ENCODE measurements at regions not wholly inside any gene's neighbourhood (a gene's known extent, or its start where the extent isn't known, plus 50 kb on each side); places are given as distances from the start of the nearest gene placed in this dataset.

DNA sequence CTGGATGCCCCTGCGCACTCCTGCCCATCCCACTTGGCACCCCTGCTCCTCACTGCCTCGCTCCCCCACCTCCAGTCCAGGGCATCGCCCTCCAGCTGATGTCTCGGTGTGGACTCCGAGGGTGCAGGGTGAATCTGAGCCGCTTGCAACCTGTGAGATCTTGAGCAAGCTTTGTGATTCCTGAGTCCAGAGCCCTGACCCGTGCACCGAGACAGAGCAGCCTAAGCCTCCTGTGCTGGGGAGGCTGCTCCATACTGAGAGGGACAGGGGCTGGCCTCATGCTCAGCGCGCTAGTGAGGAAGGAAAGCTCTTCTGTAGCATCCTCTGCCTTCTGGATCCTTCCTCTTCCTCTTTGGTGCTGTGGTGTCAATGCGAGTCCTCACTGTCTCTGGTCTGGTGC is 116.0 kb downstream of the TEX29 start:
- no peaks in the 10 kb centered on the region for H3K79me2 ChIP-seq (ENCODE audit: insufficient read depth, low read length)
- no peaks in the 10 kb centered on the region for H3K27me3 ChIP-seq (ENCODE audit: insufficient read depth, low read length, poor library complexity, severe bottlenecking)
- no peaks in the 10 kb centered on the region for H3K9me3 ChIP-seq (ENCODE audit: insufficient read depth, low read depth, low read length)
- H4K20me1 ChIP-seq (ENCODE audit: insufficient read depth, low read length, poor library complexity, severe bottlenecking), result no peaks in the 10 kb centered on the region
- H3K9me2 ChIP-seq (replicated peaks; ENCODE audit: low read depth, low read length), result no peaks in the 10 kb centered on the region
- H2AFZ ChIP-seq (ENCODE audit: low read length), result no peak overlapping the region
- H3K4me3 ChIP-seq (ENCODE audit: low read length, poor library complexity, severe bottlenecking), result no peak overlapping the region
- no peak overlapping the region for H3K9ac ChIP-seq (ENCODE audit: low read depth, low read length, poor library complexity, severe bottlenecking)
- no peaks in the 10 kb centered on the region for H3F3A ChIP-seq (ENCODE audit: low read depth)
- H3K4me2 ChIP-seq (ENCODE audit: low read depth, low read length, poor library complexity, severe bottlenecking), result no peak overlapping the region
- H3K36me3 ChIP-seq (ENCODE audit: insufficient read depth, low read length), result no peaks in the 10 kb centered on the region
- no peak for TF ChIP-seq CTCF (conservative IDR thresholded peaks at IDR 0.05; ENCODE audit: low read length)
- TF ChIP-seq EZH2phosphoT487 (IDR thresholded peaks at IDR 0.05; ENCODE audit: borderline replicate concordance), result no peak
- H3K4me1 ChIP-seq (ENCODE audit: insufficient read depth, low read length, poor library complexity, severe bottlenecking), result no peaks in the 10 kb centered on the region

GRCh38 chr13:111437417-111437816 is 117.0 kb downstream of the TEX29 start:
- Histone ChIP-seq H3K4me1 (ENCODE audit: insufficient read depth, low read length, poor library complexity, severe bottlenecking) (no peaks in the 10 kb centered on the region), H3K9me2 (replicated peaks; ENCODE audit: low read depth, low read length) (no peaks in the 10 kb centered on the region), H2AFZ (ENCODE audit: low read length) (no peak overlapping the region), H4K20me1 (ENCODE audit: insufficient read depth, low read length, poor library complexity, severe bottlenecking) (no peaks in the 10 kb centered on the region), H3K27me3 (ENCODE audit: insufficient read depth, low read length, poor library complexity, severe bottlenecking) (no peaks in the 10 kb centered on the region), H3K36me3 (ENCODE audit: insufficient read depth, low read length) (no peaks in the 10 kb centered on the region), H3K4me3 (ENCODE audit: low read length, poor library complexity, severe bottlenecking) (no peak overlapping the region), H3K9ac (ENCODE audit: low read depth, low read length, poor library complexity, severe bottlenecking) (no peak overlapping the region), H3K9me3 (ENCODE audit: insufficient read depth, low read depth, low read length) (no peaks in the 10 kb centered on the region), H3K4me2 (ENCODE audit: low read depth, low read length, poor library complexity, severe bottlenecking) (no peak overlapping the region), H3K79me2 (ENCODE audit: insufficient read depth, low read length) (no peaks in the 10 kb centered on the region), H3F3A (ENCODE audit: low read depth) (no peaks in the 10 kb centered on the region)
- no peak for TF ChIP-seq EZH2phosphoT487 (IDR thresholded peaks at IDR 0.05; ENCODE audit: borderline replicate concordance)
- TF ChIP-seq CTCF (conservative IDR thresholded peaks at IDR 0.05; ENCODE audit: low read length), result no peak

- TF ChIP-seq EZH2phosphoT487 (IDR thresholded peaks at IDR 0.05; ENCODE audit: borderline replicate concordance), result no peak
- no peak for TF ChIP-seq CTCF (conservative IDR thresholded peaks at IDR 0.05; ENCODE audit: low read length)
- H3K4me2 ChIP-seq (ENCODE audit: low read depth, low read length, poor library complexity, severe bottlenecking), result no peak overlapping the region
These were observed 117.6 kb downstream of the TEX29 start for GRCh38 chr13:111437856-111438547.

More at GRCh38 chr13:111437856-111438547, 117.6 kb downstream of the TEX29 start:
- no peak overlapping the region for H3K4me3 ChIP-seq (ENCODE audit: low read length, poor library complexity, severe bottlenecking)
- no peaks in the 10 kb centered on the region for H3K4me1 ChIP-seq (ENCODE audit: insufficient read depth, low read length, poor library complexity, severe bottlenecking)
- no peaks in the 10 kb centered on the region for H3K36me3 ChIP-seq (ENCODE audit: insufficient read depth, low read length)
- H3K9me3 ChIP-seq (ENCODE audit: insufficient read depth, low read depth, low read length), result no peaks in the 10 kb centered on the region
- no peaks in the 10 kb centered on the region for H3F3A ChIP-seq (ENCODE audit: low read depth)
- H3K9me2 ChIP-seq (replicated peaks; ENCODE audit: low read depth, low read length), result no peaks in the 10 kb centered on the region
- H3K79me2 ChIP-seq (ENCODE audit: insufficient read depth, low read length), result no peaks in the 10 kb centered on the region
- no peaks in the 10 kb centered on the region for H4K20me1 ChIP-seq (ENCODE audit: insufficient read depth, low read length, poor library complexity, severe bottlenecking)
- no peak overlapping the region for H2AFZ ChIP-seq (ENCODE audit: low read length)
- H3K27me3 ChIP-seq (ENCODE audit: insufficient read depth, low read length, poor library complexity, severe bottlenecking), result no peaks in the 10 kb centered on the region
- H3K9ac ChIP-seq (ENCODE audit: low read depth, low read length, poor library complexity, severe bottlenecking), result no peak overlapping the region

Measured in Loucy (cell line).